Endodermal cell (in vitro differentiated cells): ENCODE measurements at regions not wholly inside any gene's neighbourhood (a gene's known extent, or its start where the extent isn't known, plus 50 kb on each side); places are given as distances from the start of the nearest gene placed in this dataset.
A peak's percentile ranks its signal among the peaks of the same experiment; 100 is the strongest.
"Not testable (repeated sequence)": the region's sequence is repeated elsewhere in the genome, so short reads cannot be mapped to it uniquely, and the experiment has no call there.

ENCODE experiments used
- DNase-seq: peaks from one replicate; pipeline ENCODE4 v3.0.0-alpha.2; 2017
- H3K27ac ChIP-seq: 2 replicates; pipeline ENCODE4 v1.5.1; 2013; ENCODE audit warnings: mild to moderate bottlenecking, low read depth, low read length, moderate library complexity
- H3K27me3 ChIP-seq: 2 replicates; pipeline ENCODE4 v1.6.1; 2013; ENCODE audit warnings: mild to moderate bottlenecking, low read length, moderate library complexity; ENCODE audit not compliant: insufficient read depth, control insufficient read depth, poor library complexity, severe bottlenecking
- H3K36me3 ChIP-seq: 2 replicates; pipeline ENCODE4 v1.7.0; 2013; ENCODE audit warnings: mild to moderate bottlenecking, low read length, moderate library complexity; ENCODE audit not compliant: control insufficient read depth, insufficient read depth
- H3K4me1 ChIP-seq: one replicate; pipeline ENCODE4 v1.7.0; 2013; ENCODE audit warnings: low read length; ENCODE audit not compliant: control insufficient read depth, insufficient read depth
- H3K4me3 ChIP-seq: 2 replicates; pipeline ENCODE4 v1.5.1; 2013; ENCODE audit warnings: mild to moderate bottlenecking, low read length, moderate library complexity
- H3K9ac ChIP-seq: 2 replicates; pipeline ENCODE4 v1.6.1; 2013; ENCODE audit warnings: mild to moderate bottlenecking, low read length, moderate library complexity; ENCODE audit not compliant: poor library complexity, severe bottlenecking; ENCODE audit errors: extremely low read depth
- H3K9me3 ChIP-seq: 2 replicates; pipeline ENCODE4 v1.6.1; 2013; ENCODE audit warnings: mild to moderate bottlenecking, low read length, moderate library complexity; ENCODE audit not compliant: control insufficient read depth
- H3K27ac Mint-ChIP-seq: 2 replicates; pipeline ENCODE4 v1.8.0; 2020; ENCODE audit warnings: mixed read lengths
- H3K27me3 Mint-ChIP-seq: 2 replicates; pipeline ENCODE4 v1.8.0; 2021; ENCODE audit warnings: mild to moderate bottlenecking, mixed read lengths; ENCODE audit not compliant: insufficient read depth
- H3K36me3 Mint-ChIP-seq: 2 replicates; pipeline ENCODE4 v1.8.0; 2020; ENCODE audit warnings: low read depth, mixed read lengths
- H3K4me1 Mint-ChIP-seq: 2 replicates; pipeline ENCODE4 v1.8.0; 2020; ENCODE audit warnings: mixed read lengths
- H3K4me3 Mint-ChIP-seq: 2 replicates; pipeline ENCODE4 v1.8.0; 2020; ENCODE audit warnings: mild to moderate bottlenecking, moderate library complexity, mixed read lengths
- H3K9me3 Mint-ChIP-seq: 2 replicates; pipeline ENCODE4 v1.8.0; 2020; ENCODE audit warnings: mild to moderate bottlenecking, mixed read lengths
- CTCF ChIP-seq: fragments of 200-600 bp; sonication (generic); conservative IDR thresholded peaks from 2 replicates; pipeline ENCODE4 v1.5.0; 2021; ENCODE audit warnings: antibody characterized with exemption, mild to moderate bottlenecking
- WGBS, 2 experiments: methylation state at CpG; one replicate each; pipeline versions ENCODE4 v1.1.5 to v1.1.7; 2013; ENCODE audit warnings: missing lambda C conversion rate in 2 of 2, mixed read lengths in 1 of 2; ENCODE audit not compliant: insufficient coverage in 1 of 2, insufficient read length in 1 of 2; 5-methylcytosine and 5-hydroxymethylcytosine counted together

GRCh38 chr7:149580328-149580727 lies 82.7 kb upstream of the ZNF746 start:
- H3K9me3 Mint-ChIP-seq = peaks cover 90% of the 10 kb centered on the region
- H3K4me1 Mint-ChIP-seq = no peaks in the 10 kb centered on the region
- Histone ChIP-seq H3K4me3 (peak overlapping the region; percentile 61), H3K4me1 (no peaks in the 10 kb centered on the region), H3K27me3 (no peaks in the 10 kb centered on the region), H3K9me3 (peaks cover 67% of the 10 kb centered on the region), H3K36me3 (peaks cover 62% of the 10 kb centered on the region), H3K9ac (no peak overlapping the region), H3K27ac (no peak overlapping the region)
- H3K36me3 Mint-ChIP-seq = peaks cover 81% of the 10 kb centered on the region
- H3K27me3 Mint-ChIP-seq = peaks cover 1% of the 10 kb centered on the region
- no peak for TF ChIP-seq CTCF
- H3K4me3 Mint-ChIP-seq = no peak overlapping the region
- DNase-seq = no peak
- WGBS, 2 experiments = 96 to 98% methylated on average over 6 of the region's 6 CpGs
- no peak overlapping the region for H3K27ac Mint-ChIP-seq

- WGBS, 2 experiments = 94 to 100% methylated on average over 10 to 19 of the region's 19 CpGs
- H3K27me3 ChIP-seq, H3K9ac ChIP-seq, DNase-seq, H3K4me1 ChIP-seq, H3K4me1 Mint-ChIP-seq, H3K4me3 Mint-ChIP-seq, H3K27ac Mint-ChIP-seq, H3K27ac ChIP-seq, H3K27me3 Mint-ChIP-seq: not testable (repeated sequence)
- H3K9me3 ChIP-seq = peaks cover 59% of the 10 kb centered on the region
- Mint-ChIP-seq H3K36me3 (peaks cover 73% of the 10 kb centered on the region), H3K9me3 (peaks cover 92% of the 10 kb centered on the region)
- H3K4me3 ChIP-seq = peak overlapping the region; percentile 61
- peaks cover 55% of the 10 kb centered on the region for H3K36me3 ChIP-seq
Observed at GRCh38 chr7:149579365-149579764, 81.8 kb upstream of the ZNF746 start.

- Mint-ChIP-seq H3K36me3 (peaks cover 55% of the 10 kb centered on the region), H3K9me3 (peaks cover 80% of the 10 kb centered on the region)
- not testable (repeated sequence) for H3K27me3 Mint-ChIP-seq, H3K27ac Mint-ChIP-seq, H3K27me3 ChIP-seq, DNase-seq, H3K4me1 ChIP-seq, H3K4me3 Mint-ChIP-seq, H3K4me1 Mint-ChIP-seq, H3K27ac ChIP-seq, H3K4me3 ChIP-seq, H3K9ac ChIP-seq
- Histone ChIP-seq H3K36me3 (peaks cover 13% of the 10 kb centered on the region), H3K9me3 (peaks cover 49% of the 10 kb centered on the region)
- 80 to 100% methylated on average over 1 to 2 of the region's 2 CpGs for WGBS, 2 experiments
Observed at GRCh38 chr7:149574428-149574827, 76.8 kb upstream of the ZNF746 start.

- Mint-ChIP-seq H3K4me3 (no peak overlapping the region), H3K27ac (no peak overlapping the region), H3K27me3 (no peaks in the 10 kb centered on the region), H3K4me1 (no peaks in the 10 kb centered on the region), H3K9me3 (peaks cover 74% of the 10 kb centered on the region), H3K36me3 (peaks cover 54% of the 10 kb centered on the region)
- DNase-seq = no peak
- H3K4me1 ChIP-seq = no peaks in the 10 kb centered on the region
- H3K27me3 ChIP-seq = no peaks in the 10 kb centered on the region
- peaks cover 47% of the 10 kb centered on the region for H3K9me3 ChIP-seq
- no peak overlapping the region for H3K4me3 ChIP-seq
- peaks cover 7% of the 10 kb centered on the region for H3K36me3 ChIP-seq
- H3K27ac ChIP-seq = no peak overlapping the region
- 93 to 94% methylated on average over 3 of the region's 3 CpGs for WGBS, 2 experiments
- no peak for TF ChIP-seq CTCF
- H3K9ac ChIP-seq = no peak overlapping the region
Observed at GRCh38 chr7:149573519-149573918, 75.9 kb upstream of the ZNF746 start.

- H3K27me3 ChIP-seq, H3K9ac ChIP-seq, H3K4me1 Mint-ChIP-seq, H3K4me1 ChIP-seq, H3K4me3 Mint-ChIP-seq, H3K27ac Mint-ChIP-seq, H3K4me3 ChIP-seq, H3K27me3 Mint-ChIP-seq, H3K27ac ChIP-seq, DNase-seq: not testable (repeated sequence)
- H3K36me3 ChIP-seq = peaks cover 11% of the 10 kb centered on the region
- H3K9me3 ChIP-seq = peaks cover 42% of the 10 kb centered on the region
- H3K9me3 Mint-ChIP-seq = peaks cover 68% of the 10 kb centered on the region
- H3K36me3 Mint-ChIP-seq = peaks cover 53% of the 10 kb centered on the region
- 88 to 97% methylated on average over 4 to 6 of the region's 8 CpGs for WGBS, 2 experiments
Observed at GRCh38 chr7:149572920-149573319, 75.3 kb upstream of the ZNF746 start.
